ENCODE measurements at regions not wholly inside any gene's neighbourhood (a gene's known extent, or its start where the extent isn't known, plus 50 kb on each side); places are given as distances from the start of the nearest gene placed in this dataset.
A peak's percentile ranks its signal among the peaks of the same experiment; 100 is the strongest.

- DNase-seq (ENCODE audit: low spot score) = no peak
These were observed 441.9 kb downstream of the ZIC1 start for GRCh38 chr3:147851062-147851461.

GRCh38 chr3:147854542-147854941 lies 445.4 kb downstream of the ZIC1 start:
- no peak for DNase-seq (ENCODE audit: low spot score)

- DNase-seq (ENCODE audit: low spot score) = no peak
These were observed 455.7 kb downstream of the ZIC1 start for GRCh38 chr3:147864754-147865354.

- DNase-seq (ENCODE audit: low spot score) = no peak
These were observed 457.4 kb downstream of the ZIC1 start for GRCh38 chr3:147866561-147866960.

- DNase-seq (ENCODE audit: low spot score) = no peak
These were observed 463.4 kb downstream of the ZIC1 start for GRCh38 chr3:147872568-147872967.

GRCh38 chr3:147875498-147875897 lies 466.3 kb downstream of the ZIC1 start:
- DNase-seq (ENCODE audit: low spot score) = no peak

- DNase-seq (ENCODE audit: low spot score) = no peak
These were observed 472.8 kb downstream of the ZIC1 start for GRCh38 chr3:147881933-147882332.

- peak; percentile 57 for DNase-seq (ENCODE audit: low spot score)
These were observed 477.7 kb downstream of the ZIC1 start for GRCh38 chr3:147886879-147887278.

GRCh38 chr3:147887797-147888196 lies 478.6 kb downstream of the ZIC1 start:
- peak; percentile 38 for DNase-seq (ENCODE audit: low spot score)

- DNase-seq (ENCODE audit: low spot score) = no peak
These were observed 480.9 kb downstream of the ZIC1 start for GRCh38 chr3:147890114-147890513.

- DNase-seq (ENCODE audit: low spot score) = no peak
These were observed 486.3 kb downstream of the ZIC1 start for GRCh38 chr3:147895509-147895908.

GRCh38 chr3:147900851-147901250 lies 491.7 kb downstream of the ZIC1 start:
- DNase-seq (ENCODE audit: low spot score) = no peak

- DNase-seq (ENCODE audit: low spot score) = no peak
These were observed 493.9 kb downstream of the ZIC1 start for GRCh38 chr3:147903026-147903425.

GRCh38 chr3:147904421-147904820 lies 495.3 kb downstream of the ZIC1 start:
- DNase-seq (ENCODE audit: low spot score) = no peak

GRCh38 chr3:147906285-147906684 lies 497.1 kb downstream of the ZIC1 start:
- DNase-seq (ENCODE audit: low spot score) = no peak

- no peak for DNase-seq (ENCODE audit: low spot score)
These were observed 505.4 kb downstream of the ZIC1 start for GRCh38 chr3:147914532-147914931.

- no peak for DNase-seq (ENCODE audit: low spot score)
These were observed 505.9 kb downstream of the ZIC1 start for GRCh38 chr3:147915057-147915456.

- no peak for DNase-seq (ENCODE audit: low spot score)
These were observed 510.3 kb downstream of the ZIC1 start for GRCh38 chr3:147919496-147919895.

GRCh38 chr3:147921051-147921450 lies 511.9 kb downstream of the ZIC1 start:
- no peak for DNase-seq (ENCODE audit: low spot score)

- no peak for DNase-seq (ENCODE audit: low spot score)
These were observed 515.6 kb downstream of the ZIC1 start for GRCh38 chr3:147924755-147925154.

- DNase-seq (ENCODE audit: low spot score) = no peak
These were observed 516.1 kb downstream of the ZIC1 start for GRCh38 chr3:147925272-147925671.

- no peak for DNase-seq (ENCODE audit: low spot score)
These were observed 521.2 kb downstream of the ZIC1 start for GRCh38 chr3:147930232-147930807.

GRCh38 chr3:147934451-147935180 lies 525.5 kb downstream of the ZIC1 start:
- no peak for DNase-seq (ENCODE audit: low spot score)

All from umbilical cord (tissue), 1 donor.